ENCODE measurements at regions not wholly inside any gene's neighbourhood (a gene's known extent, or its start where the extent isn't known, plus 50 kb on each side); places are given as distances from the start of the nearest gene placed in this dataset.

DNA sequence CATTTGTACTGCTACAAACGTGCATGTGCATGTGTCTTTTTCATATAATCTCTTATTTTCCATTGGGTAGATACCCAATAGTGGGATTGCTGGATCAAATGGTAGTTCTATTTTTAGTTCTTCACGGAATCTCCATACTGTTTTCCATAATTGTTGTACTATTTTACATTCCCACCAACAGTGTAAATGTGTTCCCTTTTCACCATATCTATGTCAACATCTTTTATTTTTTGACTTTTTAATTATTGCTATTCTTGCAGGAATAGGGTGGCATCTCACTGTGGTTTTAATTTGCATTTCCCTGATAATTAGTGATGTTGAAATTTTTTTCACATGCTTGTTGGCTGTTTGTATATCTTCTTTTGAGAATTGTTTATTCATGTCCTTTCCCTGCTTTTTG is 59.3 kb upstream of the PACRGL start (continued):
- TF ChIP-seq EZH2phosphoT487 (IDR thresholded peaks at IDR 0.05; ENCODE audit: unreplicated experiment): no peak
- TF ChIP-seq, protein P1, sequence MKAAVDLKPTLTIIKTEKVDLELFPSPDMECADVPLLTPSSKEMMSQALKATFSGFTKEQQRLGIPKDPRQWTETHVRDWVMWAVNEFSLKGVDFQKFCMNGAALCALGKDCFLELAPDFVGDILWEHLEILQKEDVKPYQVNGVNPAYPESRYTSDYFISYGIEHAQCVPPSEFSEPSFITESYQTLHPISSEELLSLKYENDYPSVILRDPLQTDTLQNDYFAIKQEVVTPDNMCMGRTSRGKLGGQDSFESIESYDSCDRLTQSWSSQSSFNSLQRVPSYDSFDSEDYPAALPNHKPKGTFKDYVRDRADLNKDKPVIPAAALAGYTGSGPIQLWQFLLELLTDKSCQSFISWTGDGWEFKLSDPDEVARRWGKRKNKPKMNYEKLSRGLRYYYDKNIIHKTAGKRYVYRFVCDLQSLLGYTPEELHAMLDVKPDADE (IDR thresholded peaks at IDR 0.05): no peak

DNA sequence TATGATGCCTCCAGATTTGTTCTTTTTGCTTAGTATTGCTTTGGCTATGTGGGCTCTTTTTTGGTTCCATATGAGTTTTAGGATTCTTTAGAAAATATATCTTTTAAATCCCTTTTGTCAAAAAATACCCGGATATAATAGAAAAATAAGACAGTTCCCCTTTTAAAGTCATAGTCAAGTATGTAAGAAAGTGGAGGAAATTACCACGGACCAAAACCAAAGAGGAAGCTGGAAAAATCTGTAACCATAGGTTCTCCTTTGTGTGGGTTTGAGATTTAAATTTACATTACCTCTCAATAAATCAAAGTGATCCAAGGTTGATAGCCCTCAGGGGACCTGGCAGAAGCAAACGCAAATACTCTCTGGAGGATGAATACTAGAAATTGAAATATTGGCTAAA is 58.3 kb upstream of the PACRGL start:
- no peak overlapping the region for H2AFZ ChIP-seq
- Mint-ChIP-seq H3K9me3 (peaks cover 5% of the 10 kb centered on the region; the same call in 2 of the 3 replicates), H3K36me3 (ENCODE audit: low read depth) (no peaks in the 10 kb centered on the region; the same call in 1 of the 3 replicates), H3K27me3 (ENCODE audit: insufficient read depth, low read depth, poor library complexity) (no peaks in the 10 kb centered on the region), H3K4me3 (no peak overlapping the region), H3K4me1 (no peaks in the 10 kb centered on the region), H3K27ac (no peak overlapping the region)
- no peaks in the 10 kb centered on the region for H3K36me3 ChIP-seq (ENCODE audit: insufficient read depth)
- H3K4me3 ChIP-seq: no peak overlapping the region
- no peaks in the 10 kb centered on the region for H3K79me2 ChIP-seq (replicated peaks; ENCODE audit: insufficient read depth)
- no peak overlapping the region for H3K27ac ChIP-seq (ENCODE audit: low read depth)
- H3K4me2 ChIP-seq: no peak overlapping the region
- H3K27me3 ChIP-seq (ENCODE audit: insufficient read depth): no peaks in the 10 kb centered on the region
- H4K20me1 ChIP-seq (replicated peaks; ENCODE audit: insufficient read depth): no peaks in the 10 kb centered on the region
- DNase-seq (ENCODE audit: low spot score): no peak
- no peak for ATAC-seq
- H3F3A ChIP-seq (replicated peaks; ENCODE audit: low read depth): no peaks in the 10 kb centered on the region
- H3K4me1 ChIP-seq (ENCODE audit: insufficient read depth): no peaks in the 10 kb centered on the region
- no peaks in the 10 kb centered on the region; the same call in 1 of the 2 replicates for H3K9me2 ChIP-seq (ENCODE audit: insufficient read depth)
- TF ChIP-seq, protein P2, sequence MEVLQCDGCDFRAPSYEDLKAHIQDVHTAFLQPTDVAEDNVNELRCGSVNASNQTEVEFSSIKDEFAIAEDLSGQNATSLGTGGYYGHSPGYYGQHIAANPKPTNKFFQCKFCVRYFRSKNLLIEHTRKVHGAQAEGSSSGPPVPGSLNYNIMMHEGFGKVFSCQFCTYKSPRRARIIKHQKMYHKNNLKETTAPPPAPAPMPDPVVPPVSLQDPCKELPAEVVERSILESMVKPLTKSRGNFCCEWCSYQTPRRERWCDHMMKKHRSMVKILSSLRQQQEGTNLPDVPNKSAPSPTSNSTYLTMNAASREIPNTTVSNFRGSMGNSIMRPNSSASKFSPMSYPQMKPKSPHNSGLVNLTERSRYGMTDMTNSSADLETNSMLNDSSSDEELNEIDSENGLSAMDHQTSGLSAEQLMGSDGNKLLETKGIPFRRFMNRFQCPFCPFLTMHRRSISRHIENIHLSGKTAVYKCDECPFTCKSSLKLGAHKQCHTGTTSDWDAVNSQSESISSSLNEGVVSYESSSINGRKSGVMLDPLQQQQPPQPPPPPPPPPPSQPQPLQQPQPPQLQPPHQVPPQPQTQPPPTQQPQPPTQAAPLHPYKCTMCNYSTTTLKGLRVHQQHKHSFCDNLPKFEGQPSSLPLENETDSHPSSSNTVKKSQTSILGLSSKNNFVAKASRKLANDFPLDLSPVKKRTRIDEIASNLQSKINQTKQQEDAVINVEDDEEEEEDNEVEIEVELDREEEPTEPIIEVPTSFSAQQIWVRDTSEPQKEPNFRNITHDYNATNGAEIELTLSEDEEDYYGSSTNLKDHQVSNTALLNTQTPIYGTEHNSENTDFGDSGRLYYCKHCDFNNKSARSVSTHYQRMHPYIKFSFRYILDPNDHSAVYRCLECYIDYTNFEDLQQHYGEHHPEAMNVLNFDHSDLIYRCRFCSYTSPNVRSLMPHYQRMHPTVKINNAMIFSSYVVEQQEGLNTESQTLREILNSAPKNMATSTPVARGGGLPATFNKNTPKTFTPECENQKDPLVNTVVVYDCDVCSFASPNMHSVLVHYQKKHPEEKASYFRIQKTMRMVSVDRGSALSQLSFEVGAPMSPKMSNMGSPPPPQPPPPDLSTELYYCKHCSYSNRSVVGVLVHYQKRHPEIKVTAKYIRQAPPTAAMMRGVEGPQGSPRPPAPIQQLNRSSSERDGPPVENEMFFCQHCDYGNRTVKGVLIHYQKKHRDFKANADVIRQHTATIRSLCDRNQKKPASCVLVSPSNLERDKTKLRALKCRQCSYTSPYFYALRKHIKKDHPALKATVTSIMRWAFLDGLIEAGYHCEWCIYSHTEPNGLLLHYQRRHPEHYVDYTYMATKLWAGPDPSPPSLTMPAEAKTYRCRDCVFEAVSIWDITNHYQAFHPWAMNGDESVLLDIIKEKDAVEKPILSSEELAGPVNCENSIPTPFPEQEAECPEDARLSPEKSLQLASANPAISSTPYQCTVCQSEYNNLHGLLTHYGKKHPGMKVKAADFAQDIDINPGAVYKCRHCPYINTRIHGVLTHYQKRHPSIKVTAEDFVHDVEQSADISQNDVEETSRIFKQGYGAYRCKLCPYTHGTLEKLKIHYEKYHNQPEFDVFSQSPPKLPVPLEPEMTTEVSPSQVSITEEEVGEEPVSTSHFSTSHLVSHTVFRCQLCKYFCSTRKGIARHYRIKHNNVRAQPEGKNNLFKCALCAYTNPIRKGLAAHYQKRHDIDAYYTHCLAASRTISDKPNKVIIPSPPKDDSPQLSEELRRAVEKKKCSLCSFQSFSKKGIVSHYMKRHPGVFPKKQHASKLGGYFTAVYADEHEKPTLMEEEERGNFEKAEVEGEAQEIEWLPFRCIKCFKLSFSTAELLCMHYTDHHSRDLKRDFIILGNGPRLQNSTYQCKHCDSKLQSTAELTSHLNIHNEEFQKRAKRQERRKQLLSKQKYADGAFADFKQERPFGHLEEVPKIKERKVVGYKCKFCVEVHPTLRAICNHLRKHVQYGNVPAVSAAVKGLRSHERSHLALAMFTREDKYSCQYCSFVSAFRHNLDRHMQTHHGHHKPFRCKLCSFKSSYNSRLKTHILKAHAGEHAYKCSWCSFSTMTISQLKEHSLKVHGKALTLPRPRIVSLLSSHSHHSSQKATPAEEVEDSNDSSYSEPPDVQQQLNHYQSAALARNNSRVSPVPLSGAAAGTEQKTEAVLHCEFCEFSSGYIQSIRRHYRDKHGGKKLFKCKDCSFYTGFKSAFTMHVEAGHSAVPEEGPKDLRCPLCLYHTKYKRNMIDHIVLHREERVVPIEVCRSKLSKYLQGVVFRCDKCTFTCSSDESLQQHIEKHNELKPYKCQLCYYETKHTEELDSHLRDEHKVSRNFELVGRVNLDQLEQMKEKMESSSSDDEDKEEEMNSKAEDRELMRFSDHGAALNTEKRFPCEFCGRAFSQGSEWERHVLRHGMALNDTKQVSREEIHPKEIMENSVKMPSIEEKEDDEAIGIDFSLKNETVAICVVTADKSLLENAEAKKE (CRISPR knock-in tag; IDR thresholded peaks at IDR 0.05): no peak
- no peak for TF ChIP-seq CREB1 (CRISPR knock-in tag; IDR thresholded peaks at IDR 0.05; ENCODE audit: low read depth)
- no peak for TF ChIP-seq EZH2 (IDR thresholded peaks at IDR 0.05; ENCODE audit: low read depth, unreplicated experiment)
- TF ChIP-seq, protein P1 (IDR thresholded peaks at IDR 0.05): no peak
- no peak for TF ChIP-seq EZH2phosphoT487 (IDR thresholded peaks at IDR 0.05; ENCODE audit: unreplicated experiment)
- no peak for TF ChIP-seq JUNB (IDR thresholded peaks at IDR 0.05; ENCODE audit: unreplicated experiment)
- TF ChIP-seq STAT1 (IDR thresholded peaks at IDR 0.05; ENCODE audit: unreplicated experiment): no peak
- TF ChIP-seq, protein P3, sequence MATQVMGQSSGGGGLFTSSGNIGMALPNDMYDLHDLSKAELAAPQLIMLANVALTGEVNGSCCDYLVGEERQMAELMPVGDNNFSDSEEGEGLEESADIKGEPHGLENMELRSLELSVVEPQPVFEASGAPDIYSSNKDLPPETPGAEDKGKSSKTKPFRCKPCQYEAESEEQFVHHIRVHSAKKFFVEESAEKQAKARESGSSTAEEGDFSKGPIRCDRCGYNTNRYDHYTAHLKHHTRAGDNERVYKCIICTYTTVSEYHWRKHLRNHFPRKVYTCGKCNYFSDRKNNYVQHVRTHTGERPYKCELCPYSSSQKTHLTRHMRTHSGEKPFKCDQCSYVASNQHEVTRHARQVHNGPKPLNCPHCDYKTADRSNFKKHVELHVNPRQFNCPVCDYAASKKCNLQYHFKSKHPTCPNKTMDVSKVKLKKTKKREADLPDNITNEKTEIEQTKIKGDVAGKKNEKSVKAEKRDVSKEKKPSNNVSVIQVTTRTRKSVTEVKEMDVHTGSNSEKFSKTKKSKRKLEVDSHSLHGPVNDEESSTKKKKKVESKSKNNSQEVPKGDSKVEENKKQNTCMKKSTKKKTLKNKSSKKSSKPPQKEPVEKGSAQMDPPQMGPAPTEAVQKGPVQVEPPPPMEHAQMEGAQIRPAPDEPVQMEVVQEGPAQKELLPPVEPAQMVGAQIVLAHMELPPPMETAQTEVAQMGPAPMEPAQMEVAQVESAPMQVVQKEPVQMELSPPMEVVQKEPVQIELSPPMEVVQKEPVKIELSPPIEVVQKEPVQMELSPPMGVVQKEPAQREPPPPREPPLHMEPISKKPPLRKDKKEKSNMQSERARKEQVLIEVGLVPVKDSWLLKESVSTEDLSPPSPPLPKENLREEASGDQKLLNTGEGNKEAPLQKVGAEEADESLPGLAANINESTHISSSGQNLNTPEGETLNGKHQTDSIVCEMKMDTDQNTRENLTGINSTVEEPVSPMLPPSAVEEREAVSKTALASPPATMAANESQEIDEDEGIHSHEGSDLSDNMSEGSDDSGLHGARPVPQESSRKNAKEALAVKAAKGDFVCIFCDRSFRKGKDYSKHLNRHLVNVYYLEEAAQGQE (IDR thresholded peaks at IDR 0.05; ENCODE audit: unreplicated experiment): no peak
- no peak for TF ChIP-seq ZNF114 (CRISPR knock-in tag; IDR thresholded peaks at IDR 0.05)
- TF ChIP-seq ZNF331 (CRISPR knock-in tag; IDR thresholded peaks at IDR 0.05; ENCODE audit: low read depth): no peak
- no peak for TF ChIP-seq NANOG (IDR thresholded peaks at IDR 0.05; ENCODE audit: borderline replicate concordance)
- no peak for TF ChIP-seq POLR2AphosphoS5 (IDR thresholded peaks at IDR 0.05; ENCODE audit: low read depth)

Measured in GM23338 (cell line).